GM06990 (cell line): ENCODE measurements at regions not wholly inside any gene's neighbourhood (a gene's known extent, or its start where the extent isn't known, plus 50 kb on each side); places are given as distances from the start of the nearest gene placed in this dataset.

Experiments
- DNase-seq: peaks from one replicate; pipeline ENCODE4 v3.0.0-alpha.2; 2011; ENCODE audit not compliant: insufficient read length; ENCODE audit errors: extremely low read depth
- H3K27me3 ChIP-seq: replicated peaks from 2 replicates; pipeline ENCODE4 v1.6.0; 2011; ENCODE audit warnings: low read length; ENCODE audit not compliant: control insufficient read depth, insufficient read depth
- H3K36me3 ChIP-seq: 2 replicates; pipeline ENCODE4 v1.5.1; 2011; ENCODE audit warnings: low read length; ENCODE audit not compliant: control insufficient read depth, insufficient read depth
- H3K4me3 ChIP-seq: replicated peaks from 2 replicates; pipeline ENCODE4 v1.5.1; 2011; ENCODE audit warnings: low read depth, mild to moderate bottlenecking, control low read depth, low read length
- CTCF ChIP-seq: IDR thresholded peaks from 2 replicates; pipeline ENCODE4 v1.5.1; 2011; ENCODE audit warnings: low read length, control low read depth, mild to moderate bottlenecking, inconsistent platforms; ENCODE audit not compliant: insufficient read depth, poor library complexity, severe bottlenecking

- TF ChIP-seq CTCF = no peak
- no peak overlapping the region for H3K4me3 ChIP-seq
- H3K27me3 ChIP-seq = no peaks in the 10 kb centered on the region
- no peaks in the 10 kb centered on the region for H3K36me3 ChIP-seq
- DNase-seq = no peak
These were observed 291.0 kb upstream of the SATB1 start for GRCh38 chr3:18716101-18716500.

GRCh38 chr3:18715208-18715607 is 290.1 kb upstream of the SATB1 start:
- H3K36me3 ChIP-seq = no peaks in the 10 kb centered on the region
- H3K27me3 ChIP-seq = no peaks in the 10 kb centered on the region
- H3K4me3 ChIP-seq = no peak overlapping the region
- no peak for DNase-seq
- TF ChIP-seq CTCF = no peak

- H3K27me3 ChIP-seq = no peaks in the 10 kb centered on the region
- no peak for DNase-seq
- H3K4me3 ChIP-seq = no peak overlapping the region
- H3K36me3 ChIP-seq = no peaks in the 10 kb centered on the region
- no peak for TF ChIP-seq CTCF
These were observed 288.4 kb upstream of the SATB1 start for GRCh38 chr3:18713577-18713951.

- no peak for DNase-seq
- Histone ChIP-seq H3K36me3 (no peaks in the 10 kb centered on the region), H3K4me3 (no peak overlapping the region), H3K27me3 (no peaks in the 10 kb centered on the region)
- TF ChIP-seq CTCF = no peak
These were observed 287.8 kb upstream of the SATB1 start for GRCh38 chr3:18712713-18713576.

GRCh38 chr3:18704326-18704725 is 279.2 kb upstream of the SATB1 start:
- no peak overlapping the region for H3K4me3 ChIP-seq
- no peaks in the 10 kb centered on the region for H3K27me3 ChIP-seq
- no peak for DNase-seq
- no peak for TF ChIP-seq CTCF
- no peaks in the 10 kb centered on the region for H3K36me3 ChIP-seq
